Testis (tissue), 2 donors: ENCODE measurements at regions not wholly inside any gene's neighbourhood (a gene's known extent, or its start where the extent isn't known, plus 50 kb on each side); places are given as distances from the start of the nearest gene placed in this dataset.

Experiments used
- DNase-seq: peaks from one replicate; pipeline ENCODE4 v3.0.0-alpha.2; 2019
- H3K27ac ChIP-seq, 2 donors: fragments of 200-600 bp; sonication (generic); one replicate each; pipeline ENCODE4 v1.5.1; 2019
- H3K27me3 ChIP-seq: fragments of 200-600 bp; sonication (generic); one replicate; pipeline ENCODE4 v1.5.1; 2019
- H3K36me3 ChIP-seq: fragments of 200-600 bp; sonication (generic); one replicate; pipeline ENCODE4 v1.5.1; 2017; ENCODE audit warnings: low read depth; ENCODE audit errors: missing control alignments
- H3K4me1 ChIP-seq: fragments of 200-600 bp; sonication (generic); one replicate; pipeline ENCODE4 v1.5.1; 2019
- H3K4me3 ChIP-seq, 2 donors: fragments of 200-600 bp; sonication (generic); one replicate each; pipeline ENCODE4 v1.5.1; 2017 to 2019
- H3K9me3 ChIP-seq: fragments of 200-600 bp; sonication (generic); one replicate; pipeline ENCODE4 v1.5.1; 2017
- POLR2A ChIP-seq: fragments of 450-650 bp; IDR thresholded peaks from one replicate; pipeline ENCODE4 v1.6.1; 2017; ENCODE audit warnings: antibody characterized with exemption, mild to moderate bottlenecking, moderate library complexity
- WGBS, 2 donors: methylation state at CpG; one replicate each; pipeline ENCODE4 v1.1.5; 2018; 5-methylcytosine and 5-hydroxymethylcytosine counted together
- intact Hi-C: fragments of 100-400 bp; cut with DNase I; formaldehyde crosslinking; loops from one replicate; pipeline ENCODE4 v1.15.1; 2023; ENCODE audit warnings: low total_unique reads
- TF ChIP-seq, protein P1 (sequence below), 3 experiments: fragments of 450-650 bp in 2 of 3; fragments of 200-600 bp in 1 of 3; sonication (generic) in 1 of 3; IDR thresholded peaks; one replicate each; pipeline ENCODE4 v1.5.1; 2016 to 2019; ENCODE audit warnings: antibody characterized with exemption in 3 of 3, mild to moderate bottlenecking in 2 of 3, moderate library complexity in 1 of 3

DNA sequence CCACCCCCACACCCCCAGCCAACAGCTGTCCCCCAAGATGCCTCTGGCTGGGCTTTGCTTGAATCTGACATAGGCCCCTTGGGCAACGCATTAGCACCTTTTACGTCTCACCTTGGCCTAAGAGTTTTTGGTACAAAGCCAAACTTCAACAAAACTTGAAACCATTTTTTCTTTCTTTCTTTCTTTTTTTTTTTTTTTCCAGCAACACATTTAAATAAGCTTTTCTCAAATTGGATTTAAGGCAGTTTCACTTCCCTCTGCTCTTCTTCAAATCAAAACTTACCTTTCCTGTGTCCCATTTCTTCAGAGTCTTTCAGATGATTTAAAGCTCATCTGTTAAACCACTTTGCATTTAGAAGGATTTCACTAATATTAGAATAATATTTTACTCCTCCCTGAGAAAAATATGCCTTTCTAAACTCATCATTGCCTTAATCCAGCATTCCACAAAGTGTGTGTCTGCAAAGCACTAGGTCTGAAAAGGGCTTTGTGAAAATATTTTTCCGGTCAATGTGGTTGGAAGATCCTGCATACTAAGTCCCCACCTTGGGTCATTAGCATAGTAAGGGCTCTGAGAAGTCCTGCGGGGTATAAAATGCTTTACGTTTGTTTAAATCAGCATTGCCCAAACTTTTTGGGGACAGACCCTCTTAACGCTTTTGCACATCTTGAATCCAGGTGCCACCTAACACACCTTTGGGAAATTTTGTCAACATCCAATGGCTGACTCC, 217.0 kb downstream of the TLE3 start:
- DNase-seq, result no peak
- Histone ChIP-seq H3K27me3 (no peaks in the 10 kb centered on the region), H3K4me3 (no peak overlapping the region), H3K9me3 (no peaks in the 10 kb centered on the region), H3K27ac (no peak overlapping the region), H3K36me3 (no peaks in the 10 kb centered on the region), H3K4me1 (no peaks in the 10 kb centered on the region)
- TF ChIP-seq, protein P1, sequence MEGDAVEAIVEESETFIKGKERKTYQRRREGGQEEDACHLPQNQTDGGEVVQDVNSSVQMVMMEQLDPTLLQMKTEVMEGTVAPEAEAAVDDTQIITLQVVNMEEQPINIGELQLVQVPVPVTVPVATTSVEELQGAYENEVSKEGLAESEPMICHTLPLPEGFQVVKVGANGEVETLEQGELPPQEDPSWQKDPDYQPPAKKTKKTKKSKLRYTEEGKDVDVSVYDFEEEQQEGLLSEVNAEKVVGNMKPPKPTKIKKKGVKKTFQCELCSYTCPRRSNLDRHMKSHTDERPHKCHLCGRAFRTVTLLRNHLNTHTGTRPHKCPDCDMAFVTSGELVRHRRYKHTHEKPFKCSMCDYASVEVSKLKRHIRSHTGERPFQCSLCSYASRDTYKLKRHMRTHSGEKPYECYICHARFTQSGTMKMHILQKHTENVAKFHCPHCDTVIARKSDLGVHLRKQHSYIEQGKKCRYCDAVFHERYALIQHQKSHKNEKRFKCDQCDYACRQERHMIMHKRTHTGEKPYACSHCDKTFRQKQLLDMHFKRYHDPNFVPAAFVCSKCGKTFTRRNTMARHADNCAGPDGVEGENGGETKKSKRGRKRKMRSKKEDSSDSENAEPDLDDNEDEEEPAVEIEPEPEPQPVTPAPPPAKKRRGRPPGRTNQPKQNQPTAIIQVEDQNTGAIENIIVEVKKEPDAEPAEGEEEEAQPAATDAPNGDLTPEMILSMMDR (IDR thresholded peaks at IDR 0.05), result no peak
- no peak for TF ChIP-seq POLR2A
- WGBS, 2 donors, result 94 to 96% methylated on average over 6 of the region's 6 CpGs
- intact Hi-C loops, result no loop called here

DNA sequence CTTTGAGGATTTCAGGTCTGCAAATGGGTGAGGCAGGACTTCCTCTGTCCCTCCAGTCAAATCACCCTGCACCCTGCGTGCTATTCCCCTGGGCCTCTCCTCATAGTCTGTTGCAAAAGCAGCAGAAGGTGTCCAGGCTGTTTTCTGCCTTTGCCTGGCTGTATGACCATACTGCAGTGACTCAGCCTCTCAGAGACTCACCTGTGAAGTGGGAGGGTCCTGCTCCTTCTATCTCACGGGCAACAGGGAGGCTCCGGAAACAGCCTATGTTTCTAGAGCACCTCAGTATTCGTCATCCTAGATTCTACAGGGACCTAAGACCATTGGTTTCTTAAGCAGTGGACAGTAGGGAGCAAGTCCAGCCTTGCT, 216.4 kb downstream of the TLE3 start:
- no peak overlapping the region for H3K4me3 ChIP-seq
- DNase-seq, result no peak
- H3K36me3 ChIP-seq, result no peaks in the 10 kb centered on the region
- H3K4me1 ChIP-seq, result no peaks in the 10 kb centered on the region
- TF ChIP-seq, protein P1 (IDR thresholded peaks at IDR 0.05), result no peak
- no peak for TF ChIP-seq POLR2A
- no peak overlapping the region for H3K27ac ChIP-seq
- H3K27me3 ChIP-seq, result no peaks in the 10 kb centered on the region
- H3K9me3 ChIP-seq, result no peaks in the 10 kb centered on the region
- WGBS, 2 donors, result 88 to 92% methylated on average over 4 of the region's 4 CpGs
- intact Hi-C loops, result no loop called here

DNA sequence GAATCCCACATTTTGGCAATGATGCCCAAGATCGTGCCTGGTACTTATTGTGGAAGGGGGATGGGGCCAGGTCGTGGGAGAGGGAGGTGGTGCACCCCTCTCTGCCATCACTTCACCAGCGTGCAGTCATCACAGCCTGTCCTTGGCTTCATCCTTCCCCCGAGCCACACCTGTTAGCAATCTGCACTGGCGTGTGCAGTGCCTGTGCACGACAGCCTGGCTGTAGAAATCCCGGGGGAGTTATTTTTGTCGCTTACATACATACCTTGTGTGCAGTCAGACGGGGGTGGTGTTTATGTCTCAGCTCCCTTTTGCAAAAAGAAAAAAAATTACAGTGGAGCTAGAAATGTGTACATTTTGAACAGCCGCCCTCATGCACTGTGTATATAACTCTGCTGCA, 216.0 kb downstream of the TLE3 start:
- Histone ChIP-seq H3K9me3 (no peaks in the 10 kb centered on the region), H3K36me3 (no peaks in the 10 kb centered on the region), H3K27ac (no peak overlapping the region), H3K27me3 (no peaks in the 10 kb centered on the region), H3K4me3 (no peak overlapping the region), H3K4me1 (peaks cover 2% of the 10 kb centered on the region)
- TF ChIP-seq POLR2A, result no peak
- TF ChIP-seq, protein P1 (IDR thresholded peaks at IDR 0.05), result no peak
- intact Hi-C loops, result no loop called here
- no peak for DNase-seq
- 65 to 76% methylated on average over 10 of the region's 10 CpGs for WGBS, 2 donors

DNA sequence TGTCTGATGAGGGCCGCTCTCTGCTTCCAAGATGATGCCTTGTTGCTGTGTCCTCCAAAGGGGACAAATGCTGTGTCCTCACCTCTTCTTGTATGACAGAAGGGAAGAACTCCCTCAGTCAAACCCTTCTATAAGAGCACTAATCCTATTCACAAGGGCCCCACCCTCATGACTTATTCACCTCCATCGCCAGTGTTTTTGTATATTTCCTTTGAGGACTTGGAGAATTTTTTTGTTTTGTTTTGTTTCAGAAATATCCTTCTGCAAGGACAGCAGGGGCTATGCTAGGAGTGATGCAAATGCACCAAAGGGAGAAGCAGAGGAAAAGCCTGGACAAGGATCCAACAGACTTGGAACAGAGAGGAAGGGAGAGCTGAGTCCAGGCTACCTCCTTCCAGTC, 214.4 kb downstream of the TLE3 start:
- 92 to 97% methylated on average over 2 of the region's 2 CpGs for WGBS, 2 donors
- Histone ChIP-seq H3K27ac (no peak overlapping the region), H3K36me3 (no peaks in the 10 kb centered on the region), H3K9me3 (no peaks in the 10 kb centered on the region), H3K4me3 (no peak overlapping the region), H3K4me1 (peaks cover 4% of the 10 kb centered on the region), H3K27me3 (no peaks in the 10 kb centered on the region)
- no peak for DNase-seq
- intact Hi-C loops, result no loop called here
- no peak for TF ChIP-seq POLR2A
- TF ChIP-seq, protein P1 (IDR thresholded peaks at IDR 0.05), result no peak
